Stomach (tissue), 8 donors: ENCODE measurements at regions not wholly inside any gene's neighbourhood (a gene's known extent, or its start where the extent isn't known, plus 50 kb on each side); places are given as distances from the start of the nearest gene placed in this dataset.
A peak's percentile ranks its signal among the peaks of the same experiment; 100 is the strongest.

Experiments used
- DNase-seq, 2 donors: peaks; one replicate each; pipeline versions ENCODE4 v3.0.0 to v3.0.0-alpha.2; 2013 to 2019
- H3K27ac ChIP-seq, 5 donors: fragments of 200-600 bp in 4 of 5; sonication (generic) in 4 of 5; one replicate each; pipeline ENCODE4 v1.5.1; 2013 to 2019; ENCODE audit warnings: mild to moderate bottlenecking in 1 of 5, moderate library complexity in 1 of 5
- H3K27me3 ChIP-seq, 3 donors: fragments of 200-600 bp; sonication (generic); one replicate each; pipeline ENCODE4 v1.5.1; 2017 to 2019; ENCODE audit warnings: mixed run types in 1 of 3
- H3K36me3 ChIP-seq, 4 donors: fragments of 200-600 bp; sonication (generic); 1 replicate in 3 of 4; 2 replicates in 1 of 4; pipeline ENCODE4 v1.5.1; 2016 to 2019
- H3K4me1 ChIP-seq, 4 donors: fragments of 200-600 bp; sonication (generic); one replicate each; pipeline ENCODE4 v1.5.1; 2016 to 2019
- H3K4me3 ChIP-seq, 4 donors: fragments of 200-600 bp; sonication (generic) in 3 of 4; one replicate each; pipeline ENCODE4 v1.5.1; 2016 to 2019; ENCODE audit warnings: mild to moderate bottlenecking in 1 of 4
- H3K9me3 ChIP-seq, 4 donors: fragments of 200-600 bp; sonication (generic); one replicate each; pipeline ENCODE4 v1.5.1; 2016 to 2019
- CTCF ChIP-seq, 7 experiments: fragments of 450-650 bp in 4 of 7; fragments of 200-600 bp in 3 of 7; sonication (generic) in 3 of 7; IDR thresholded peaks; one replicate each; pipeline ENCODE4 v1.5.1; 2016 to 2019; ENCODE audit warnings: antibody characterized with exemption in 7 of 7, control low read depth in 2 of 7, mild to moderate bottlenecking in 1 of 7
- EP300 ChIP-seq: sonication (generic); formaldehyde crosslinking; IDR thresholded peaks from one replicate; pipeline ENCODE4 v1.6.1; 2017; ENCODE audit warnings: antibody characterized with exemption
- POLR2A ChIP-seq, 4 donors: fragments of 450-650 bp; IDR thresholded peaks; one replicate each; pipeline ENCODE4 v1.6.1; 2016; ENCODE audit warnings: antibody characterized with exemption in 4 of 4, control low read depth in 2 of 4, mild to moderate bottlenecking in 1 of 4, moderate library complexity in 1 of 4
- POLR2AphosphoS5 ChIP-seq, 3 donors: sonication (generic); formaldehyde crosslinking; IDR thresholded peaks; one replicate each; pipeline ENCODE4 v1.6.1; 2016; ENCODE audit warnings: antibody characterized with exemption in 3 of 3
- WGBS, 5 donors: extraction: QIAGEN DNeasy Blood & Tissue Kit in 3 of 5; methylation state at CpG; one replicate each; pipeline versions ENCODE4 v1.1.5 to v1.1.7; 2013 to 2018; 5-methylcytosine and 5-hydroxymethylcytosine counted together
- intact Hi-C: fragments of 100-400 bp; cut with DNase I; formaldehyde crosslinking; loops from one replicate; pipeline ENCODE4 v1.15.1; 2023; ENCODE audit warnings: low total_unique reads
- donor health status: healthy with polysubstance abuse.
- donor health status: Bipolar disorder and iron deficiency.
- donor health status: healthy.

- no peaks in the 10 kb centered on the region for H3K36me3 ChIP-seq
- TF ChIP-seq POLR2A (IDR thresholded peaks at IDR 0.05) (no peak), EP300 (no peak), CTCF (IDR thresholded peaks at IDR 0.05) (no peak), POLR2AphosphoS5 (IDR thresholded peaks at IDR 0.05) (no peak)
- no peak overlapping the region for H3K27ac ChIP-seq
- WGBS, 5 donors, result 65 to 80% (median 77%) methylated on average over 3 of the region's 3 CpGs
- H3K27me3 ChIP-seq, result no peaks in the 10 kb centered on the region
- intact Hi-C loops, result no loop called here
- DNase-seq, result no peak
- no peak overlapping the region for H3K4me3 ChIP-seq
- no peaks in the 10 kb centered on the region for H3K9me3 ChIP-seq
- no peaks in the 10 kb centered on the region for H3K4me1 ChIP-seq
Measured at GRCh38 chr4:114312338-114312737, 286.3 kb upstream of the UGT8 start.

GRCh38 chr4:114316789-114317188, 281.8 kb upstream of the UGT8 start:
- Histone ChIP-seq H3K4me1 (peaks cover 0 to 8% (median 0%) of the 10 kb centered on the region in 4 donors), H3K27me3 (no peaks in the 10 kb centered on the region), H3K27ac (no peak overlapping the region), H3K36me3 (no peaks in the 10 kb centered on the region), H3K4me3 (no peak overlapping the region), H3K9me3 (no peaks in the 10 kb centered on the region)
- no peak for DNase-seq
- TF ChIP-seq POLR2AphosphoS5 (IDR thresholded peaks at IDR 0.05) (no peak), CTCF (IDR thresholded peaks at IDR 0.05) (no peak), EP300 (no peak), POLR2A (IDR thresholded peaks at IDR 0.05) (no peak)
- intact Hi-C loops, result no loop called here

GRCh38 chr4:114317564-114317963, 281.0 kb upstream of the UGT8 start:
- Histone ChIP-seq H3K27ac (no peak overlapping the region), H3K9me3 (no peaks in the 10 kb centered on the region), H3K4me3 (no peak overlapping the region), H3K4me1 (peaks cover 0 to 8% (median 0%) of the 10 kb centered on the region in 4 donors), H3K27me3 (no peaks in the 10 kb centered on the region), H3K36me3 (no peaks in the 10 kb centered on the region)
- no peak for DNase-seq
- 58 to 67% (median 63%) methylated on average over 2 of the region's 2 CpGs for WGBS, 5 donors
- TF ChIP-seq POLR2A (IDR thresholded peaks at IDR 0.05) (no peak), CTCF (IDR thresholded peaks at IDR 0.05) (no peak), POLR2AphosphoS5 (IDR thresholded peaks at IDR 0.05) (no peak), EP300 (no peak)
- intact Hi-C loops, result no loop called here

GRCh38 chr4:114318309-114318708, 280.3 kb upstream of the UGT8 start:
- TF ChIP-seq POLR2A (IDR thresholded peaks at IDR 0.05) (no peak), POLR2AphosphoS5 (IDR thresholded peaks at IDR 0.05) (no peak), EP300 (no peak)
- no peak overlapping the region for H3K4me3 ChIP-seq
- DNase-seq, result peak in 1 of 2 donors; percentile 35
- no peaks in the 10 kb centered on the region for H3K36me3 ChIP-seq
- H3K27me3 ChIP-seq, result no peaks in the 10 kb centered on the region
- intact Hi-C loops, result no loop called here
- H3K4me1 ChIP-seq, result peaks cover 0 to 8% (median 0%) of the 10 kb centered on the region in 4 donors
- H3K27ac ChIP-seq, result no peak overlapping the region
- H3K9me3 ChIP-seq, result no peaks in the 10 kb centered on the region

- DNase-seq, result no peak
- intact Hi-C loops, result no loop called here
- H3K36me3 ChIP-seq, result no peaks in the 10 kb centered on the region
- H3K4me1 ChIP-seq, result peaks cover 0 to 8% (median 0%) of the 10 kb centered on the region in 4 donors
- H3K27me3 ChIP-seq, result no peaks in the 10 kb centered on the region
- TF ChIP-seq CTCF (IDR thresholded peaks at IDR 0.05) (no peak), EP300 (no peak), POLR2A (IDR thresholded peaks at IDR 0.05) (no peak), POLR2AphosphoS5 (IDR thresholded peaks at IDR 0.05) (no peak)
- H3K4me3 ChIP-seq, result no peak overlapping the region
- no peak overlapping the region for H3K27ac ChIP-seq
- 88 to 92% (median 90%) methylated on average over 2 of the region's 2 CpGs for WGBS, 5 donors
- no peaks in the 10 kb centered on the region for H3K9me3 ChIP-seq
Measured at GRCh38 chr4:114320126-114320525, 278.5 kb upstream of the UGT8 start.
